SK-N-SH treated with all-trans-retinoic acid at 6 μM for 48 hours (cell line): ENCODE measurements at regions not wholly inside any gene's neighbourhood (a gene's known extent, or its start where the extent isn't known, plus 50 kb on each side); places are given as distances from the start of the nearest gene placed in this dataset.

Experiments used
- ATAC-seq: fragments of 200-7000 bp; cut with Tn5 transposase; 3 replicates; pipeline ENCODE4 v1.9.1; 2020; ENCODE audit warnings: mild to moderate bottlenecking, moderate library complexity
- ARNTL ChIP-seq: fragments of 450-650 bp; formaldehyde crosslinking; IDR thresholded peaks from 2 replicates; pipeline ENCODE4 v1.5.0; 2020; ENCODE audit warnings: low read depth, mild to moderate bottlenecking, moderate library complexity, borderline replicate concordance
- BACH2 ChIP-seq: fragments of 250-450 bp; sonication (Bioruptor Pico); IDR thresholded peaks from 2 replicates; pipeline ENCODE4 v1.9.0; 2021; ENCODE audit warnings: mild to moderate bottlenecking, borderline replicate concordance
- CSDC2 ChIP-seq: fragments of 250-450 bp; sonication (Bioruptor Pico); IDR thresholded peaks from 2 replicates; pipeline ENCODE4 v1.5.0; 2020; ENCODE audit warnings: mild to moderate bottlenecking, moderate library complexity
- CSRNP3 ChIP-seq: fragments of 250-450 bp; sonication (Bioruptor Pico); IDR thresholded peaks from 2 replicates; pipeline ENCODE4 v1.5.1; 2021; ENCODE audit warnings: mild to moderate bottlenecking, moderate library complexity
- ESRRG ChIP-seq: fragments of 250-450 bp; sonication (Bioruptor Pico); IDR thresholded peaks from 2 replicates; pipeline ENCODE4 v1.6.1; 2021; ENCODE audit warnings: mild to moderate bottlenecking
- GLIS3 ChIP-seq: fragments of 250-450 bp; sonication (Bioruptor Pico); IDR thresholded peaks from 2 replicates; pipeline ENCODE4 v1.5.0; 2020; ENCODE audit warnings: mild to moderate bottlenecking, moderate library complexity
- ISL1 ChIP-seq: fragments of 250-450 bp; sonication (Bioruptor Pico); IDR thresholded peaks from 2 replicates; pipeline ENCODE4 v2.1.2; 2022; ENCODE audit warnings: mild to moderate bottlenecking, moderate library complexity
- OSR1 ChIP-seq: fragments of 250-450 bp; sonication (Bioruptor Pico); IDR thresholded peaks from 2 replicates; pipeline ENCODE4 v1.8.0; 2022; ENCODE audit warnings: moderate library complexity, mild to moderate bottlenecking, inconsistent platforms
- RARB ChIP-seq: fragments of 250-450 bp; sonication (Bioruptor Pico); IDR thresholded peaks from 2 replicates; pipeline ENCODE4 v1.8.0; 2021; ENCODE audit warnings: mild to moderate bottlenecking, moderate library complexity
- SNAI2 ChIP-seq: fragments of 250-450 bp; sonication (Bioruptor Pico); IDR thresholded peaks from 2 replicates; pipeline ENCODE4 v1.5.0; 2020; ENCODE audit warnings: mild to moderate bottlenecking, moderate library complexity
- TCF4 ChIP-seq: fragments of 250-450 bp; sonication (Bioruptor Pico); IDR thresholded peaks from 2 replicates; pipeline ENCODE4 v1.8.0; 2021; ENCODE audit warnings: mild to moderate bottlenecking, moderate library complexity, borderline replicate concordance
- TOX ChIP-seq: fragments of 250-450 bp; sonication (Bioruptor Pico); IDR thresholded peaks from 2 replicates; pipeline ENCODE4 v1.8.0; 2021; ENCODE audit warnings: mild to moderate bottlenecking, moderate library complexity, borderline replicate concordance
- ZC3H10 ChIP-seq: fragments of 250-450 bp; sonication (Bioruptor Pico); IDR thresholded peaks from 2 replicates; pipeline ENCODE4 v1.5.1; 2021; ENCODE audit warnings: mild to moderate bottlenecking, moderate library complexity
- ZFP3 ChIP-seq: fragments of 250-450 bp; sonication (Bioruptor Pico); IDR thresholded peaks from 2 replicates; pipeline ENCODE4 v1.5.0; 2020; ENCODE audit warnings: mild to moderate bottlenecking, moderate library complexity
- ZFP30 ChIP-seq: fragments of 450-650 bp; formaldehyde crosslinking; IDR thresholded peaks from 2 replicates; pipeline ENCODE4 v1.5.0; 2022; ENCODE audit warnings: mild to moderate bottlenecking, moderate library complexity
- ZNF565 ChIP-seq: fragments of 450-650 bp; formaldehyde crosslinking; conservative IDR thresholded peaks from 2 replicates; pipeline ENCODE4 v1.5.0; 2020; ENCODE audit warnings: low read depth, mild to moderate bottlenecking, moderate library complexity
- ZNF70 ChIP-seq: fragments of 450-650 bp; formaldehyde crosslinking; IDR thresholded peaks from 2 replicates; pipeline ENCODE4 v1.5.0; 2020; ENCODE audit warnings: mild to moderate bottlenecking, moderate library complexity
- ZNF8 ChIP-seq: fragments of 450-650 bp; formaldehyde crosslinking; IDR thresholded peaks from 2 replicates; pipeline ENCODE4 v1.5.0; 2020; ENCODE audit warnings: mild to moderate bottlenecking, moderate library complexity
- TF ChIP-seq, protein P1 (sequence below): fragments of 250-450 bp; sonication (Bioruptor Pico); IDR thresholded peaks from 2 replicates; pipeline ENCODE4 v1.5.1; 2020; ENCODE audit warnings: low read depth, mild to moderate bottlenecking, moderate library complexity
- TF ChIP-seq, protein P2 (sequence below): fragments of 250-450 bp; sonication (Bioruptor Pico); IDR thresholded peaks from 2 replicates; pipeline ENCODE4 v1.5.0; 2020; ENCODE audit warnings: mild to moderate bottlenecking, moderate library complexity

GRCh38 chr10:129085811-129086210 is 381.2 kb upstream of the MGMT start:
- ATAC-seq = no peak
- no peak for TF ChIP-seq CSDC2 (CRISPR knock-in tag)
- no peak for TF ChIP-seq ESRRG
- no peak for TF ChIP-seq ISL1
- TF ChIP-seq OSR1 (CRISPR knock-in tag) = no peak
- no peak for TF ChIP-seq GLIS3 (CRISPR knock-in tag)
- no peak for TF ChIP-seq ZFP3 (CRISPR knock-in tag)
- TF ChIP-seq, protein P1, sequence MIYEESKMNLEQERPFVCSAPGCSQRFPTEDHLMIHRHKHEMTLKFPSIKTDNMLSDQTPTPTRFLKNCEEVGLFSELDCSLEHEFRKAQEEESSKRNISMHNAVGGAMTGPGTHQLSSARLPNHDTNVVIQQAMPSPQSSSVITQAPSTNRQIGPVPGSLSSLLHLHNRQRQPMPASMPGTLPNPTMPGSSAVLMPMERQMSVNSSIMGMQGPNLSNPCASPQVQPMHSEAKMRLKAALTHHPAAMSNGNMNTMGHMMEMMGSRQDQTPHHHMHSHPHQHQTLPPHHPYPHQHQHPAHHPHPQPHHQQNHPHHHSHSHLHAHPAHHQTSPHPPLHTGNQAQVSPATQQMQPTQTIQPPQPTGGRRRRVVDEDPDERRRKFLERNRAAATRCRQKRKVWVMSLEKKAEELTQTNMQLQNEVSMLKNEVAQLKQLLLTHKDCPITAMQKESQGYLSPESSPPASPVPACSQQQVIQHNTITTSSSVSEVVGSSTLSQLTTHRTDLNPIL (CRISPR knock-in tag) = no peak

GRCh38 chr10:129089341-129089740 is 377.7 kb upstream of the MGMT start:
- ATAC-seq = no peak
- TF ChIP-seq ZFP30 (CRISPR knock-in tag) (no peak), SNAI2 (CRISPR knock-in tag) (no peak), ZFP3 (CRISPR knock-in tag) (no peak), ZNF565 (no peak), TOX (CRISPR knock-in tag) (no peak), OSR1 (CRISPR knock-in tag) (no peak), ZNF70 (CRISPR knock-in tag) (no peak), RARB (no peak)
- TF ChIP-seq, protein P1 (CRISPR knock-in tag) = no peak
- TF ChIP-seq, protein P2, sequence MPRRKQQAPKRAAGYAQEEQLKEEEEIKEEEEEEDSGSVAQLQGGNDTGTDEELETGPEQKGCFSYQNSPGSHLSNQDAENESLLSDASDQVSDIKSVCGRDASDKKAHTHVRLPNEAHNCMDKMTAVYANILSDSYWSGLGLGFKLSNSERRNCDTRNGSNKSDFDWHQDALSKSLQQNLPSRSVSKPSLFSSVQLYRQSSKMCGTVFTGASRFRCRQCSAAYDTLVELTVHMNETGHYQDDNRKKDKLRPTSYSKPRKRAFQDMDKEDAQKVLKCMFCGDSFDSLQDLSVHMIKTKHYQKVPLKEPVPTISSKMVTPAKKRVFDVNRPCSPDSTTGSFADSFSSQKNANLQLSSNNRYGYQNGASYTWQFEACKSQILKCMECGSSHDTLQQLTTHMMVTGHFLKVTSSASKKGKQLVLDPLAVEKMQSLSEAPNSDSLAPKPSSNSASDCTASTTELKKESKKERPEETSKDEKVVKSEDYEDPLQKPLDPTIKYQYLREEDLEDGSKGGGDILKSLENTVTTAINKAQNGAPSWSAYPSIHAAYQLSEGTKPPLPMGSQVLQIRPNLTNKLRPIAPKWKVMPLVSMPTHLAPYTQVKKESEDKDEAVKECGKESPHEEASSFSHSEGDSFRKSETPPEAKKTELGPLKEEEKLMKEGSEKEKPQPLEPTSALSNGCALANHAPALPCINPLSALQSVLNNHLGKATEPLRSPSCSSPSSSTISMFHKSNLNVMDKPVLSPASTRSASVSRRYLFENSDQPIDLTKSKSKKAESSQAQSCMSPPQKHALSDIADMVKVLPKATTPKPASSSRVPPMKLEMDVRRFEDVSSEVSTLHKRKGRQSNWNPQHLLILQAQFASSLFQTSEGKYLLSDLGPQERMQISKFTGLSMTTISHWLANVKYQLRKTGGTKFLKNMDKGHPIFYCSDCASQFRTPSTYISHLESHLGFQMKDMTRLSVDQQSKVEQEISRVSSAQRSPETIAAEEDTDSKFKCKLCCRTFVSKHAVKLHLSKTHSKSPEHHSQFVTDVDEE = no peak

DNA sequence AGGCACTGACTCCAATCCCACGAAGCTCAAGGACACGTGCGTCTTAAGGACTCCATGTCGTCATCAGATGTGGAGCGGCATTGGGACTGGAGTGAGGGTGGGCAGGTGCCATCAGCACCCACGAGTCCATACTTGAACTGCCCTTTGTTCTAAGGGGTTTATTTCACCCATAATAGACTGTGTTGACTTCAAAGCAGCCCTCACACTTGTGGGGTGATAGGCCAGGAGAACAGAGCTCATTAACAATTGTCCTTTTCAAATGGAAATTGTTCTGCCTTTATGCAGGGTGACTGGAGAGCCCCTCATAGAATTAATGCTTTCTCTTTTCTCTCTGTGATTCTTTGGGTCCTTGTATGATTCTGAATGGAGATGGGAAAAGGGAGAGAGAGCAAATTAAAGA is 376.9 kb upstream of the MGMT start:
- no peak for TF ChIP-seq ARNTL (CRISPR knock-in tag)
- no peak for TF ChIP-seq GLIS3 (CRISPR knock-in tag)
- TF ChIP-seq, protein P1 (CRISPR knock-in tag) = no peak
- TF ChIP-seq CSDC2 (CRISPR knock-in tag) = no peak
- no peak for TF ChIP-seq TOX (CRISPR knock-in tag)
- TF ChIP-seq CSRNP3 (CRISPR knock-in tag) = no peak
- TF ChIP-seq, protein P2 = no peak
- TF ChIP-seq BACH2 = no peak
- TF ChIP-seq ZNF565 = no peak
- TF ChIP-seq ESRRG = no peak
- no peak for TF ChIP-seq ZNF70 (CRISPR knock-in tag)
- TF ChIP-seq ZFP3 (CRISPR knock-in tag) = no peak
- no peak for TF ChIP-seq ZNF8 (CRISPR knock-in tag)
- no peak for TF ChIP-seq TCF4
- no peak for TF ChIP-seq ZC3H10 (CRISPR knock-in tag)
- ATAC-seq = no peak
